Upper lobe of left lung (tissue), 6 donors: ENCODE measurements at regions not wholly inside any gene's neighbourhood (a gene's known extent, or its start where the extent isn't known, plus 50 kb on each side); places are given as distances from the start of the nearest gene placed in this dataset.
"Not testable (repeated sequence)": the region's sequence is repeated elsewhere in the genome, so short reads cannot be mapped to it uniquely, and the experiment has no call there.

Experiments used
- ATAC-seq, 2 donors: fragments of 200-7000 bp; cut with Tn5 transposase; one replicate each; pipeline ENCODE4 v1.9.1; 2022; ENCODE audit warnings: mild to moderate bottlenecking in 2 of 2, moderate library complexity in 2 of 2; ENCODE audit not compliant: low FRiP score in 2 of 2
- DNase-seq, 2 donors: peaks; one replicate each; pipeline ENCODE4 v3.0.0-alpha.2; 2019 to 2020
- H3K27ac ChIP-seq, 4 donors: fragments of 200-600 bp; sonication (generic); one replicate each; pipeline ENCODE4 v1.5.1; 2016 to 2019
- H3K27me3 ChIP-seq, 4 donors: fragments of 200-600 bp; sonication (generic); one replicate each; pipeline ENCODE4 v1.5.1; 2017 to 2019
- H3K36me3 ChIP-seq, 4 donors: fragments of 200-600 bp; sonication (generic); one replicate each; pipeline ENCODE4 v1.5.1; 2016 to 2019
- H3K4me1 ChIP-seq, 4 donors: fragments of 200-600 bp; sonication (generic); one replicate each; pipeline ENCODE4 v1.5.1; 2018 to 2019
- H3K4me3 ChIP-seq, 4 donors: fragments of 200-600 bp; sonication (generic); one replicate each; pipeline ENCODE4 v1.5.1; 2017 to 2019; ENCODE audit warnings: mild to moderate bottlenecking in 2 of 4, moderate library complexity in 1 of 4
- H3K9me3 ChIP-seq, 4 donors: fragments of 200-600 bp; sonication (generic); one replicate each; pipeline ENCODE4 v1.5.1; 2018 to 2019
- CTCF ChIP-seq, 6 experiments: fragments of 450-650 bp in 4 of 6; fragments of 200-600 bp in 2 of 6; sonication (generic) in 2 of 6; IDR thresholded peaks; one replicate each; pipeline ENCODE4 v1.5.1; 2016 to 2019; ENCODE audit warnings: antibody characterized with exemption in 6 of 6
- EP300 ChIP-seq, 4 donors: sonication (generic); formaldehyde crosslinking; IDR thresholded peaks; one replicate each; pipeline ENCODE4 v1.5.1; 2017; ENCODE audit warnings: antibody characterized with exemption in 4 of 4, control low read depth in 2 of 4
- POLR2A ChIP-seq, 4 donors: fragments of 450-650 bp; IDR thresholded peaks; one replicate each; pipeline ENCODE4 v1.5.1; 2016 to 2017; ENCODE audit warnings: antibody characterized with exemption in 4 of 4, mild to moderate bottlenecking in 2 of 4
- POLR2AphosphoS5 ChIP-seq, 2 donors: sonication (generic); formaldehyde crosslinking; IDR thresholded peaks; one replicate each; pipeline ENCODE4 v1.5.1; 2017; ENCODE audit warnings: antibody characterized with exemption in 2 of 2
- WGBS, 2 donors: methylation state at CpG; one replicate each; pipeline ENCODE4 v1.1.5; 2017 to 2018; 5-methylcytosine and 5-hydroxymethylcytosine counted together
- donor health status: DM: no; HTN: no; CAD: no; lungs with moderate emphysema.
- donor health status: DM: no; HTN: yes; CAD: no; lungs with severe emphysema.

DNA sequence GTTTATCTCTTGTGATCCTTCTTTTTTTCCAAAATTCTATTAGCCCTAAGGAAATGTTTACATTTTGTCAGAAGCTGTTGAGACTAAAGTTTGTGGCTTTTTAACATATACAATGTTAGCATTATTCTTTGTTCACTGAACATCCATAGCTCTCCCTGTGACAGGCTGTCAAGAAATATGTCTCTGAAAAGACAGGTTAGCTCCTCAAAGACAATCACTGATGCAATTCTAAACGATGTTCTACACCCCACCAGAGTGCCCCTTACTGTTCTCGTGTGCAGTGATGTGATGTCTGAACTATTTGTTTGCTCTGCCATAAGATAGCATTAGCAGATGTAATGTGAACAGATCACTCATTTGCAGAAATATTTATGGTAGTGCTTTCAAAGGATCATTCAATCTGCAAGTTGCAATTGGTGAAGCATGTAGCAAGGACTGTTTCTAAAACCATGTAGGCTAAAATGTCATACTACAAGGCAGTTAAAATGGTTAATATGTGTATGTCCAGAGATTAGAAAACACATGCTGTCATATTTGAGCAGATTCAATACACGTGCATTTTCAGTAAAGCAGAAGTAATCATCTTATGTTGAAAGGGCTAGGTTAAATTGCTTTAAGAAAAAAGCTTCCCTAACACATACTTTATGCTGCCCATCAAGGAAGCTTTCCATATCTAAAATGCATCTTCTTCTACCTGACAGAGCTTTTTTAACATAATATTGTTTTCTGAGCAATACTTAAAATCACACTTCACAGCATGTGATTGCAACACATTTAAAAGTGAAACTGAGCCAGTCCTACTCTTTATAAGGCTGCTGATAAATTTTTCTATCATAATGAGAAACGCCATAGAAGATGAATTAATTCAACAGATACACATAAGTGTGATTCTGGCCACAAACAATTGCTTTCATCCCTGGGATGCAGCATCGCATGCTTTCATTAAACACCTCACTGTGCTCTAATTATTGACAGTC is 285.7 kb upstream of the UBE2E3 start:
- H3K27ac ChIP-seq, result no peak overlapping the region
- WGBS, 2 donors, result 46 to 53% methylated on average over 5 of the region's 5 CpGs
- ATAC-seq, result no peak
- H3K27me3 ChIP-seq, result no peaks in the 10 kb centered on the region
- no peaks in the 10 kb centered on the region for H3K4me1 ChIP-seq
- no peak for TF ChIP-seq POLR2A (IDR thresholded peaks at IDR 0.05)
- no peak for TF ChIP-seq EP300 (IDR thresholded peaks at IDR 0.05)
- TF ChIP-seq CTCF (IDR thresholded peaks at IDR 0.05), result no peak
- no peak for TF ChIP-seq POLR2AphosphoS5 (IDR thresholded peaks at IDR 0.05)
- no peak for DNase-seq
- no peaks in the 10 kb centered on the region for H3K36me3 ChIP-seq
- H3K9me3 ChIP-seq, result no peaks in the 10 kb centered on the region
- no peak overlapping the region for H3K4me3 ChIP-seq

DNA sequence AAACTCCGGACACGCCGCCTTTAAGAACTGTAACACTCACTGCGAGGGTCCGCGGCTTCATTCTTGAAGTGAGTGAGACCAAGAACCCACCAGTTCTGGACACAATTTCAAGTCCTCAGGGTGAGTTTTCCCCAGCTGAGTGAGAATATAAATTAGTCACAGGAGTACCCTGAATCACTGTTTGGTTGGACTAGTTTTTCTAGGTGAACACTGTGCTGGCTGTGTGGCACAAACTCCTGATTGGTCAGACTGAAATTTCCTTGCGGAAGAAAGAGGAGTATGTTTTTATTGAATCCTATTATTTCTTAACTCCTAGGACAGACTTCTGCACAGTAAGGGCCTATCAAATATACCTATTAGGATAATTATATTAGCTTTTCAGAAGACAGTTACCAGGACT is 288.1 kb upstream of the UBE2E3 start:
- no peak for ATAC-seq
- TF ChIP-seq CTCF (IDR thresholded peaks at IDR 0.05) (no peak), POLR2AphosphoS5 (IDR thresholded peaks at IDR 0.05) (no peak), POLR2A (IDR thresholded peaks at IDR 0.05) (no peak), EP300 (IDR thresholded peaks at IDR 0.05) (no peak)
- H3K27me3 ChIP-seq, result no peaks in the 10 kb centered on the region
- H3K4me3 ChIP-seq, result no peak overlapping the region
- no peaks in the 10 kb centered on the region for H3K9me3 ChIP-seq
- no peak for DNase-seq
- H3K27ac ChIP-seq, result no peak overlapping the region
- H3K36me3 ChIP-seq, result no peaks in the 10 kb centered on the region
- 93% methylated on average over 7 of the region's 7 CpGs for WGBS, 2 donors
- no peaks in the 10 kb centered on the region for H3K4me1 ChIP-seq

DNA sequence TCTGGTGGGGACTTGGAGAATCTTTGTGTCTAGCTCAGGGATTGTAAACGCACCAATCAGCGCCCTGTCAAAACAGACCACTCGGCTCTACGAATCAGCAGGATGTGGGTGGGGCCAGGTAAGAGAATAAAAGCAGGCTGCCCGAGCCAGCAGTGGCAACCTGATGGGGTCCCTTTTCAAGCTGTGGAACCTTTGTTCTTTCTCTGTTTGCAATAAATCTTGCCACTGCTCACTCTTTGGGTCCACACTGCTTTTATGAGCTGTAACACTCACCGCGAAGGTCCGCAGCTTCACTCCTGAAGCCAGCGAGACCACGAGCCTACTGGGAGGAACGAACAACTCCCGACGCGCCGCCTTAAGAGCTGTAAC is 288.6 kb upstream of the UBE2E3 start:
- peak in 1 of 2 donors; percentile 8 for DNase-seq
- 94 to 95% methylated on average over 15 of the region's 15 CpGs for WGBS, 2 donors
- ATAC-seq, result not testable (repeated sequence)

DNA sequence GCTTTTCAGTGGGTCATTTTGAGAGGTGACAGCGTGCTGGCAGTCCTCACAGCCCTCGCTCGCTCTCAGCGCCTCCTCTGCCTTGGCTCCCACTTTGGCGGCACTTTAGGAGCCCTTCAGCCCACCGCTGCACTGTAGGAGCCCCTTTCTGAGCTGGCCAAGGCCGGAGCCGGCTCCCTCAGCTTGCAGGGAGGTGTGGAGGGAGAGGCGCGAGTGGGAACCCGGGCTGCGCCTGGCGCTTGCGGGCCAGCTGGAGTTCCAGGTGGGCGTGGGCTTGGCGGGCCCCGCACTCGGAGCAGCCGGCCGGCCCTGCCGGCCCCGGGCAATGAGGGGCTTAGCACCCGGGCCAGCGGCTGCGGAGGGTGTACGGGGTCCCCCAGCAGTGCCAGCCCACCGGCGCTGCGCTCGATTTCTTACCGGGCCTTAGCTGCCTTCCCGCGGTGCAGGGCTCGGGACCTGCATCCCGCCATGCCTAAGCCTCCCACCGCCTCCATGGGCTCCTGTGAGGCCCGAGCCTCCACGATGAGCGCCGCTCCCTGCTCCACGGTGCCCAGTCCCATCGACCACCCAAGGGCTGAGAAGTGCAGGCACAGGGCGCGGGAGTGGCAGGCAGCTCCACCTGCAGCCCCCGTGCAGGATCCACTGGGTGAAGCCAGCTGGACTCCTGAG is 289.1 kb upstream of the UBE2E3 start:
- 95% methylated on average over 16 to 45 of the region's 45 CpGs for WGBS, 2 donors
- DNase-seq, result peak in 1 of 2 donors; percentile 69
- not testable (repeated sequence) for H3K4me1 ChIP-seq, H3K27me3 ChIP-seq, H3K9me3 ChIP-seq, H3K4me3 ChIP-seq, H3K27ac ChIP-seq, ATAC-seq, H3K36me3 ChIP-seq

More for the DNA sequence above, 288.6 kb upstream of the UBE2E3 start:
- H3K27me3 ChIP-seq, H3K9me3 ChIP-seq, H3K4me1 ChIP-seq, H3K4me3 ChIP-seq, H3K27ac ChIP-seq, H3K36me3 ChIP-seq: not testable (repeated sequence)

GRCh38 chr2:180690611-180691010 is 289.8 kb upstream of the UBE2E3 start:
- DNase-seq, result no peak
- Histone ChIP-seq H3K9me3 (no peaks in the 10 kb centered on the region), H3K36me3 (no peaks in the 10 kb centered on the region), H3K27ac (no peak overlapping the region), H3K27me3 (no peaks in the 10 kb centered on the region), H3K4me3 (no peak overlapping the region), H3K4me1 (no peaks in the 10 kb centered on the region)
- no peak for TF ChIP-seq EP300 (IDR thresholded peaks at IDR 0.05)
- no peak for TF ChIP-seq POLR2A (IDR thresholded peaks at IDR 0.05)
- no peak for TF ChIP-seq POLR2AphosphoS5 (IDR thresholded peaks at IDR 0.05)
- TF ChIP-seq CTCF (IDR thresholded peaks at IDR 0.05), result no peak
- ATAC-seq, result no peak
